T-cell (primary cell): ENCODE measurements at regions not wholly inside any gene's neighbourhood (a gene's known extent, or its start where the extent isn't known, plus 50 kb on each side); places are given as distances from the start of the nearest gene placed in this dataset.
"Not testable (repeated sequence)": the region's sequence is repeated elsewhere in the genome, so short reads cannot be mapped to it uniquely, and the experiment has no call there.

Source experiments
- ATAC-seq, 4 experiments: fragments of 200-7000 bp in 3 of 4; fragments of 150-1000 bp in 1 of 4; cut with Tn5 transposase; replicated peaks in 1 of 4; 1 replicate in 3 of 4; 2 replicates in 1 of 4; pipeline ENCODE4 v1.10.0; 2021; ENCODE audit warnings: moderate library complexity in 3 of 4, mild to moderate bottlenecking in 2 of 4, moderate number of reproducible peaks in 1 of 4
- CTCF ChIA-PET, 2 donors: fragments of 300-600 bp; sonication (Branson Sonifier 250); formaldehyde crosslinking; loops; one replicate each; lab custom pipeline; 2022; ENCODE audit warnings: antibody characterized with exemption in 2 of 2; lab: Charles Lee
- POLR2A ChIA-PET, 2 donors: fragments of 300-600 bp; sonication (Branson Sonifier 250); formaldehyde crosslinking; loops; one replicate each; lab custom pipeline; 2022; ENCODE audit warnings: antibody characterized with exemption in 2 of 2; lab: Charles Lee
- DNase-seq, 35 experiments: peaks; one replicate each; pipeline versions ENCODE4 v3.0.0 to v3.0.0-alpha.2; 2013 to 2023
- H3K27ac ChIP-seq: one replicate; pipeline ENCODE4 v1.5.1; 2013; ENCODE audit warnings: low read length
- H3K27me3 ChIP-seq, 2 experiments: replicated peaks in 1 of 2; 1 replicate in 1 of 2; 2 replicates in 1 of 2; pipeline versions ENCODE4 v1.6.1 to v1.7.0; 2013; ENCODE audit warnings: low read length in 1 of 2, mixed read lengths in 1 of 2; ENCODE audit not compliant: control insufficient read depth in 2 of 2, insufficient read depth in 2 of 2; ENCODE audit errors: extremely low read depth in 1 of 2
- H3K36me3 ChIP-seq, 2 donors: 1 replicate in 1 of 2; 2 replicates in 1 of 2; pipeline versions ENCODE4 v1.6.1 to v1.7.0; 2013; ENCODE audit warnings: low read length in 1 of 2; ENCODE audit not compliant: control insufficient read depth in 2 of 2, insufficient read depth in 1 of 2; ENCODE audit errors: extremely low read depth in 1 of 2
- H3K4me1 ChIP-seq, 2 experiments: 1 replicate in 1 of 2; 2 replicates in 1 of 2; pipeline versions ENCODE4 v1.6.1 to v1.7.0; 2013; ENCODE audit warnings: low read length in 2 of 2, mixed read lengths in 1 of 2; ENCODE audit not compliant: insufficient read depth in 2 of 2, control insufficient read depth in 1 of 2; ENCODE audit errors: extremely low read depth in 1 of 2
- H3K4me3 ChIP-seq, 2 donors: 1 replicate in 1 of 2; 2 replicates in 1 of 2; pipeline versions ENCODE4 v1.5.1 to v1.7.0; 2013; ENCODE audit warnings: mild to moderate bottlenecking in 2 of 2, low read length in 1 of 2, moderate library complexity in 1 of 2; ENCODE audit not compliant: control insufficient read depth in 1 of 2; ENCODE audit errors: extremely low read depth in 1 of 2
- H3K9me3 ChIP-seq: 2 replicates; pipeline ENCODE4 v1.7.0; 2013
- H3K27ac Mint-ChIP-seq, 2 donors: one replicate each; pipeline ENCODE4 v1.8.0; 2020 to 2021; ENCODE audit warnings: mild to moderate bottlenecking in 2 of 2, mixed read lengths in 2 of 2
- H3K27me3 Mint-ChIP-seq, 2 donors: one replicate each; pipeline ENCODE4 v1.8.0; 2021 to 2022; ENCODE audit warnings: mixed read lengths in 2 of 2
- H3K36me3 Mint-ChIP-seq: one replicate; pipeline ENCODE4 v1.8.0; 2021; ENCODE audit warnings: mixed read lengths
- H3K4me1 Mint-ChIP-seq, 3 donors: one replicate each; pipeline ENCODE4 v1.8.0; 2020 to 2022; ENCODE audit warnings: mixed read lengths in 3 of 3, mild to moderate bottlenecking in 1 of 3
- H3K4me3 Mint-ChIP-seq, 3 donors: one replicate each; pipeline ENCODE4 v1.8.0; 2020 to 2022; ENCODE audit warnings: mild to moderate bottlenecking in 3 of 3, mixed read lengths in 3 of 3, moderate library complexity in 3 of 3
- H3K9me3 Mint-ChIP-seq, 3 donors: one replicate each; pipeline ENCODE4 v1.8.0; 2020 to 2022; ENCODE audit warnings: mixed read lengths in 3 of 3
- WGBS: methylation state at CpG from one replicate; pipeline ENCODE4 v1.1.5; 2013; ENCODE audit warnings: missing lambda C conversion rate; ENCODE audit not compliant: insufficient coverage; 5-methylcytosine and 5-hydroxymethylcytosine counted together

- H3K4me3 ChIP-seq, H3K4me1 ChIP-seq, H3K27ac Mint-ChIP-seq, H3K27me3 Mint-ChIP-seq, H3K4me1 Mint-ChIP-seq, DNase-seq, H3K27ac ChIP-seq, H3K36me3 ChIP-seq, H3K27me3 ChIP-seq, CTCF ChIA-PET, H3K4me3 Mint-ChIP-seq, H3K9me3 ChIP-seq, POLR2A ChIA-PET, ATAC-seq: not testable (repeated sequence)
- Mint-ChIP-seq H3K36me3 (peaks cover 22% of the 10 kb centered on the region), H3K9me3 (peaks cover 13 to 25% (median 16%) of the 10 kb centered on the region in 3 donors)
- WGBS, result 91% methylated on average over 6 of the region's 13 CpGs
Measured at GRCh38 chr14:86110871-86111270, 580.9 kb downstream of the FLRT2 start.

- no peak overlapping the region for H3K27ac ChIP-seq
- peaks cover 12 to 16% (median 12%) of the 10 kb centered on the region in 3 donors for H3K9me3 Mint-ChIP-seq
Measured at GRCh38 chr14:86104691-86105265, 574.8 kb downstream of the FLRT2 start.

GRCh38 chr14:86094512-86094911 is 564.6 kb downstream of the FLRT2 start:
- Mint-ChIP-seq H3K27me3 (no peaks in the 10 kb centered on the region), H3K27ac (no peak overlapping the region), H3K4me3 (no peak overlapping the region), H3K9me3 (peaks cover 4 to 18% (median 15%) of the 10 kb centered on the region in 3 donors), H3K36me3 (peaks cover 20% of the 10 kb centered on the region), H3K4me1 (peaks cover 0 to 10% (median 1%) of the 10 kb centered on the region in 3 donors)
- no peak overlapping the region for H3K4me3 ChIP-seq
- H3K36me3 ChIP-seq, result no peaks in the 10 kb centered on the region
- no peaks in the 10 kb centered on the region for H3K4me1 ChIP-seq
- no peaks in the 10 kb centered on the region for H3K27me3 ChIP-seq
- ChIA-PET POLR2A (no interaction called here), CTCF (no interaction called here)
- DNase-seq, result no peak
- no peak for ATAC-seq
- no peak overlapping the region for H3K27ac ChIP-seq
- H3K9me3 ChIP-seq, result no peaks in the 10 kb centered on the region

More at GRCh38 chr14:86104691-86105265, 574.8 kb downstream of the FLRT2 start:
- ChIA-PET POLR2A (no interaction called here), CTCF (no interaction called here)
- Histone ChIP-seq H3K4me3 (no peak overlapping the region), H3K4me1 (no peaks in the 10 kb centered on the region), H3K36me3 (no peaks in the 10 kb centered on the region), H3K9me3 (no peaks in the 10 kb centered on the region), H3K27me3 (no peaks in the 10 kb centered on the region)
- Mint-ChIP-seq H3K36me3 (peaks cover 27% of the 10 kb centered on the region), H3K27me3 (no peaks in the 10 kb centered on the region), H3K4me1 (peaks cover 0 to 6% (median 0%) of the 10 kb centered on the region in 3 donors), H3K27ac (no peak overlapping the region), H3K4me3 (no peak overlapping the region)
- WGBS, result 60% methylated on average over 1 of the region's 3 CpGs
- no peak for ATAC-seq
- no peak for DNase-seq

GRCh38 chr14:86091811-86092210 is 561.9 kb downstream of the FLRT2 start:
- no peak for ATAC-seq
- no peaks in the 10 kb centered on the region for H3K4me1 ChIP-seq
- no CpG with 5 or more reads among the region's 1 CpG for WGBS

GRCh38 chr14:86088156-86088555 is 558.2 kb downstream of the FLRT2 start:
- Mint-ChIP-seq H3K4me1 (peaks cover 0 to 2% (median 0%) of the 10 kb centered on the region in 3 donors), H3K9me3 (peaks cover 4 to 17% (median 10%) of the 10 kb centered on the region in 3 donors), H3K27ac (no peak overlapping the region), H3K4me3 (no peak overlapping the region), H3K36me3 (peaks cover 34% of the 10 kb centered on the region), H3K27me3 (no peaks in the 10 kb centered on the region)
- Histone ChIP-seq H3K27ac (no peak overlapping the region), H3K4me1 (no peaks in the 10 kb centered on the region), H3K4me3 (no peak overlapping the region), H3K9me3 (no peaks in the 10 kb centered on the region), H3K36me3 (no peaks in the 10 kb centered on the region), H3K27me3 (no peaks in the 10 kb centered on the region)
- ATAC-seq (no peak), DNase-seq (no peak)
- CTCF ChIA-PET, result no interaction called here
- WGBS, result no CpG with 5 or more reads among the region's 1 CpG
- POLR2A ChIA-PET, result no interaction called here

More at GRCh38 chr14:86091811-86092210, 561.9 kb downstream of the FLRT2 start:
- Mint-ChIP-seq H3K27me3 (no peaks in the 10 kb centered on the region), H3K4me1 (peaks cover 0 to 10% (median 1%) of the 10 kb centered on the region in 3 donors), H3K27ac (no peak overlapping the region), H3K36me3 (peaks cover 26% of the 10 kb centered on the region), H3K4me3 (no peak overlapping the region), H3K9me3 (peaks cover 4 to 18% (median 12%) of the 10 kb centered on the region in 3 donors)
- DNase-seq, result no peak
- Histone ChIP-seq H3K9me3 (no peaks in the 10 kb centered on the region), H3K36me3 (no peaks in the 10 kb centered on the region), H3K27me3 (no peaks in the 10 kb centered on the region), H3K4me3 (no peak overlapping the region), H3K27ac (no peak overlapping the region)
- CTCF ChIA-PET, result no interaction called here
- POLR2A ChIA-PET, result no interaction called here

DNA sequence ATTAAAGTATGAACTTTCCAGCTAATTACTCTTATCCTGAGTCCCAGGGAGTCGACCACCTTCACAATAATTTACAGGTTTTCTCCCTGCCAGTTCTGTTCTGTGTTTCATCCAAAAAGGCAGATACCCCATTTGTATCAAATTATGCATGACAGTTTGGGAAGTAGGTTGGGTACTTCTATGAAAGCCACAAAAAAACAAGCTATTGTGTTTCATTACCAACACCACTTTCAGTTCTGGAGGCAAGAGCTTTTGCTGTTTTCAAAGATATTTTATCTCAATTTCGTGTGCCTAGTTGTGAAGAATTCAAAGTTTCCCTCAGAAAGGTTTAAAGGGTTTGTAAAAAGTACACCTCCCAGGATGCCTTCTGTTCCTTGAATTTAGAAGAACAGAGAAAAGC is 557.4 kb downstream of the FLRT2 start:
- Mint-ChIP-seq H3K9me3 (peaks cover 4 to 12% (median 7%) of the 10 kb centered on the region in 3 donors), H3K27me3 (no peaks in the 10 kb centered on the region), H3K27ac (no peak overlapping the region), H3K4me3 (no peak overlapping the region), H3K4me1 (peaks cover 0 to 2% (median 0%) of the 10 kb centered on the region in 3 donors), H3K36me3 (peaks cover 34% of the 10 kb centered on the region)
- no peaks in the 10 kb centered on the region for H3K36me3 ChIP-seq
- CTCF ChIA-PET, result no interaction called here
- no peaks in the 10 kb centered on the region for H3K9me3 ChIP-seq
- H3K27ac ChIP-seq, result no peak overlapping the region
- H3K4me3 ChIP-seq, result no peak overlapping the region
- POLR2A ChIA-PET, result no interaction called here
- no peaks in the 10 kb centered on the region for H3K27me3 ChIP-seq
- no peaks in the 10 kb centered on the region for H3K4me1 ChIP-seq
- no CpG with 5 or more reads among the region's 2 CpGs for WGBS
- ATAC-seq (no peak), DNase-seq (no peak)
